ENCODE measurements at regions not wholly inside any gene's neighbourhood (a gene's known extent, or its start where the extent isn't known, plus 50 kb on each side); places are given as distances from the start of the nearest gene placed in this dataset.

- BruUV-seq (replicated peaks): no TSS peak
- Histone ChIP-seq H3K79me2 (ENCODE audit: insufficient read depth, low read length) (no peaks in the 10 kb centered on the region), H4K20me1 (ENCODE audit: insufficient read depth, low read length) (no peaks in the 10 kb centered on the region), H3K27me3 (ENCODE audit: control insufficient read depth in 1 of 2, insufficient read depth in 2 of 2, low read length in 2 of 2) (no peaks in the 10 kb centered on the region; a peak in 1 of 5 replicates), H3K27ac (ENCODE audit: extremely low read length, insufficient read depth, low read length) (no peak overlapping the region), H2AFZ (ENCODE audit: low read length) (no peak overlapping the region), H3K36me3 (replicated peaks in 1 of 2; ENCODE audit: control insufficient read depth in 1 of 2, insufficient read depth in 2 of 2, low read length in 2 of 2) (no peaks in the 10 kb centered on the region), H3K4me2 (ENCODE audit: low read depth, low read length) (no peak overlapping the region), H3K4me3 (replicated peaks in 1 of 3; ENCODE audit: insufficient read depth in 1 of 3, low read depth in 2 of 3, low read length in 3 of 3) (no peak overlapping the region), H3K9ac (ENCODE audit: insufficient read depth, low read depth, low read length) (no peak overlapping the region), H3K9me3 (ENCODE audit: low read length) (no peaks in the 10 kb centered on the region), H3K4me1 (ENCODE audit: insufficient read depth, low read length) (no peaks in the 10 kb centered on the region)
- FAIRE-seq: no peak
- DNase-seq (ENCODE audit: low spot score): no peak
- TF ChIP-seq REST (IDR thresholded peaks at IDR 0.05; ENCODE audit: borderline replicate concordance in 1 of 2, low read depth in 1 of 2, low read length in 2 of 2) (peak in 1 of 2 experiments; percentile 82), MIER2 (CRISPR knock-in tag; IDR thresholded peaks at IDR 0.05) (peak; percentile 75), ZNF446 (CRISPR knock-in tag; IDR thresholded peaks at IDR 0.05) (no peak), TBL1XR1 (IDR thresholded peaks at IDR 0.05; ENCODE audit: borderline replicate concordance, low read length, partially characterized antibody) (no peak), MAFF (IDR thresholded peaks at IDR 0.05; ENCODE audit: low read depth, low read length) (0 out of 2 replicates have a peak, but pooled peaks have one; percentile 18)
- ChIA-PET POLR2A (no interaction called here), CTCF (ENCODE audit: low intra/inter-chr PET ratio, low total read pairs) (no interaction called here)
- ATAC-seq: no peak
- in situ Hi-C loops (cut with HindIII; ENCODE audit: extremely low pct_ligation_motif_present, low pct_unique_long_range_greater_than_20kb): no loop called here
- intact Hi-C loops (cut with micrococcal nuclease; ENCODE audit: unreplicated experiment): no loop called here
- WGBS (ENCODE audit: low lambda C conversion rate): 6% methylated on average over 2 of the region's 2 CpGs
These were observed 422.8 kb upstream of the CCL2 start for GRCh38 chr17:33832262-33832661.

GRCh38 chr17:33837281-33837680 is 417.8 kb upstream of the CCL2 start:
- H3K4me1 ChIP-seq (ENCODE audit: insufficient read depth, low read length): no peaks in the 10 kb centered on the region
- H3K4me3 ChIP-seq (replicated peaks in 1 of 3; ENCODE audit: insufficient read depth in 1 of 3, low read depth in 2 of 3, low read length in 3 of 3): no peak overlapping the region
- no peaks in the 10 kb centered on the region for H3K9me3 ChIP-seq (ENCODE audit: low read length)
- H3K27me3 ChIP-seq (ENCODE audit: control insufficient read depth in 1 of 2, insufficient read depth in 2 of 2, low read length in 2 of 2): no peaks in the 10 kb centered on the region; a peak in 1 of 5 replicates
- in situ Hi-C loops (cut with HindIII; ENCODE audit: extremely low pct_ligation_motif_present, low pct_unique_long_range_greater_than_20kb): no loop called here
- H2AFZ ChIP-seq (ENCODE audit: low read length): no peak overlapping the region
- CTCF ChIA-PET (ENCODE audit: low intra/inter-chr PET ratio, low total read pairs): no interaction called here
- H4K20me1 ChIP-seq (ENCODE audit: insufficient read depth, low read length): no peaks in the 10 kb centered on the region
- DNase-seq (ENCODE audit: low spot score): no peak
- H3K4me2 ChIP-seq (ENCODE audit: low read depth, low read length): no peak overlapping the region
- H3K9ac ChIP-seq (ENCODE audit: insufficient read depth, low read depth, low read length): no peak overlapping the region
- H3K79me2 ChIP-seq (ENCODE audit: insufficient read depth, low read length): no peaks in the 10 kb centered on the region
- H3K27ac ChIP-seq (ENCODE audit: extremely low read length, insufficient read depth, low read length): no peak overlapping the region
- no TSS peak for BruUV-seq (replicated peaks)
- H3K36me3 ChIP-seq (replicated peaks in 1 of 2; ENCODE audit: control insufficient read depth in 1 of 2, insufficient read depth in 2 of 2, low read length in 2 of 2): no peaks in the 10 kb centered on the region
- FAIRE-seq: no peak
- POLR2A ChIA-PET: no interaction called here
- no peak for ATAC-seq
- intact Hi-C loops (cut with micrococcal nuclease; ENCODE audit: unreplicated experiment): no loop called here
- TF ChIP-seq, protein P1, sequence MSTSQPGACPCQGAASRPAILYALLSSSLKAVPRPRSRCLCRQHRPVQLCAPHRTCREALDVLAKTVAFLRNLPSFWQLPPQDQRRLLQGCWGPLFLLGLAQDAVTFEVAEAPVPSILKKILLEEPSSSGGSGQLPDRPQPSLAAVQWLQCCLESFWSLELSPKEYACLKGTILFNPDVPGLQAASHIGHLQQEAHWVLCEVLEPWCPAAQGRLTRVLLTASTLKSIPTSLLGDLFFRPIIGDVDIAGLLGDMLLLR (CRISPR knock-in tag; IDR thresholded peaks at IDR 0.05): no peak
- TF ChIP-seq, protein P2, sequence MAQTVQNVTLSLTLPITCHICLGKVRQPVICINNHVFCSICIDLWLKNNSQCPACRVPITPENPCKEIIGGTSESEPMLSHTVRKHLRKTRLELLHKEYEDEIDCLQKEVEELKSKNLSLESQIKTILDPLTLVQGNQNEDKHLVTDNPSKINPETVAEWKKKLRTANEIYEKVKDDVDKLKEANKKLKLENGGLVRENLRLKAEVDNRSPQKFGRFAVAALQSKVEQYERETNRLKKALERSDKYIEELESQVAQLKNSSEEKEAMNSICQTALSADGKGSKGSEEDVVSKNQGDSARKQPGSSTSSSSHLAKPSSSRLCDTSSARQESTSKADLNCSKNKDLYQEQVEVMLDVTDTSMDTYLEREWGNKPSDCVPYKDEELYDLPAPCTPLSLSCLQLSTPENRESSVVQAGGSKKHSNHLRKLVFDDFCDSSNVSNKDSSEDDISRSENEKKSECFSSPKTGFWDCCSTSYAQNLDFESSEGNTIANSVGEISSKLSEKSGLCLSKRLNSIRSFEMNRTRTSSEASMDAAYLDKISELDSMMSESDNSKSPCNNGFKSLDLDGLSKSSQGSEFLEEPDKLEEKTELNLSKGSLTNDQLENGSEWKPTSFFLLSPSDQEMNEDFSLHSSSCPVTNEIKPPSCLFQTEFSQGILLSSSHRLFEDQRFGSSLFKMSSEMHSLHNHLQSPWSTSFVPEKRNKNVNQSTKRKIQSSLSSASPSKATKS (CRISPR knock-in tag; IDR thresholded peaks at IDR 0.05): no peak
- TF ChIP-seq ZBTB49 (CRISPR knock-in tag; IDR thresholded peaks at IDR 0.05; ENCODE audit: borderline replicate concordance) (no peak), ZKSCAN8 (CRISPR knock-in tag; IDR thresholded peaks at IDR 0.05; ENCODE audit: borderline replicate concordance) (no peak), RARG (CRISPR knock-in tag; IDR thresholded peaks at IDR 0.05; ENCODE audit: low read depth) (no peak)

All from HepG2 (cell line).